Ishikawa (cell line): ENCODE measurements at regions not wholly inside any gene's neighbourhood (a gene's known extent, or its start where the extent isn't known, plus 50 kb on each side); places are given as distances from the start of the nearest gene placed in this dataset.

ENCODE experiments used
- CEBPB ChIP-seq: IDR thresholded peaks from 2 replicates; pipeline ENCODE4 v1.6.1; 2012
- CREB1 ChIP-seq: IDR thresholded peaks from 2 replicates; pipeline ENCODE4 v1.6.1; 2012; ENCODE audit warnings: low read depth
- EGR1 ChIP-seq: IDR thresholded peaks from 2 replicates; pipeline ENCODE4 v1.6.1; 2012
- EP300 ChIP-seq: IDR thresholded peaks from 2 replicates; pipeline ENCODE4 v1.6.1; 2012; ENCODE audit warnings: borderline replicate concordance
- FOXM1 ChIP-seq: IDR thresholded peaks from 2 replicates; pipeline ENCODE4 v1.6.1; 2012; ENCODE audit warnings: low read depth, borderline replicate concordance
- MAX ChIP-seq: IDR thresholded peaks from 2 replicates; pipeline ENCODE4 v1.6.1; 2012
- NFIC ChIP-seq: IDR thresholded peaks from 2 replicates; pipeline ENCODE4 v1.6.1; 2012
- RAD21 ChIP-seq: IDR thresholded peaks from 2 replicates; pipeline ENCODE4 v1.6.1; 2012; ENCODE audit warnings: low read depth
- REST ChIP-seq: IDR thresholded peaks from 2 replicates; pipeline ENCODE4 v1.6.1; 2012; ENCODE audit warnings: low read depth, mild to moderate bottlenecking
- TAF1 ChIP-seq: IDR thresholded peaks from 2 replicates; pipeline ENCODE4 v1.6.1; 2012; ENCODE audit warnings: low read depth, mild to moderate bottlenecking
- TCF12 ChIP-seq: IDR thresholded peaks from 2 replicates; pipeline ENCODE4 v1.6.1; 2012; ENCODE audit warnings: low read depth
- TEAD4 ChIP-seq: IDR thresholded peaks from 2 replicates; pipeline ENCODE4 v1.6.1; 2012
- USF1 ChIP-seq: IDR thresholded peaks from 2 replicates; pipeline ENCODE4 v1.6.1; 2012
- YY1 ChIP-seq: IDR thresholded peaks from 2 replicates; pipeline ENCODE4 v1.6.1; 2012; ENCODE audit warnings: low read depth
- ZBTB7A ChIP-seq: IDR thresholded peaks from 2 replicates; pipeline ENCODE4 v1.6.1; 2012; ENCODE audit warnings: low read depth

- TF ChIP-seq EP300 (no peak), CEBPB (no peak), CREB1 (no peak), MAX (no peak), TCF12 (no peak), YY1 (no peak)
These were observed 878.8 kb downstream of the C4orf33 start for GRCh38 chr4:129974730-129975129.

GRCh38 chr4:129978315-129978714 lies 882.4 kb downstream of the C4orf33 start:
- TF ChIP-seq YY1 (no peak), TEAD4 (no peak), ZBTB7A (no peak), TAF1 (no peak)

- no peak for TF ChIP-seq TAF1
- TF ChIP-seq EGR1, result no peak
- TF ChIP-seq TCF12, result no peak
- TF ChIP-seq USF1, result no peak
- TF ChIP-seq MAX, result no peak
- no peak for TF ChIP-seq CREB1
These were observed 893.0 kb downstream of the C4orf33 start for GRCh38 chr4:129988957-129989356.

- no peak for TF ChIP-seq TAF1
- TF ChIP-seq RAD21, result no peak
- TF ChIP-seq ZBTB7A, result no peak
- no peak for TF ChIP-seq MAX
- TF ChIP-seq USF1, result no peak
- no peak for TF ChIP-seq FOXM1
- TF ChIP-seq NFIC, result no peak
- TF ChIP-seq TEAD4, result no peak
- TF ChIP-seq CREB1, result no peak
- no peak for TF ChIP-seq REST
- no peak for TF ChIP-seq TCF12
- no peak for TF ChIP-seq YY1
- no peak for TF ChIP-seq EGR1
- no peak for TF ChIP-seq CEBPB
- no peak for TF ChIP-seq EP300
These were observed 898.8 kb downstream of the C4orf33 start for GRCh38 chr4:129994715-129995114.

- no peak for TF ChIP-seq USF1
These were observed 902.6 kb downstream of the C4orf33 start for GRCh38 chr4:129998436-129999150.

- TF ChIP-seq EGR1 (no peak), MAX (no peak), NFIC (no peak), RAD21 (no peak), ZBTB7A (no peak), USF1 (no peak), CREB1 (no peak)
These were observed 903.2 kb downstream of the C4orf33 start for GRCh38 chr4:129999156-129999555.

GRCh38 chr4:130008461-130008860 lies 912.5 kb downstream of the C4orf33 start:
- no peak for TF ChIP-seq MAX
- no peak for TF ChIP-seq CEBPB
- TF ChIP-seq TAF1, result no peak

GRCh38 chr4:130021706-130022105 lies 925.8 kb downstream of the C4orf33 start:
- TF ChIP-seq TCF12 (no peak), TAF1 (no peak), YY1 (no peak), EP300 (no peak), CEBPB (no peak), USF1 (no peak)
